Choroid plexus epithelial cell (primary cell): ENCODE measurements at regions not wholly inside any gene's neighbourhood (a gene's known extent, or its start where the extent isn't known, plus 50 kb on each side); places are given as distances from the start of the nearest gene placed in this dataset.
A peak's percentile ranks its signal among the peaks of the same experiment; 100 is the strongest.

ENCODE experiments used
- DNase-seq: peaks from one replicate; pipeline ENCODE4 v3.0.0-alpha.2; 2010; ENCODE audit warnings: low read depth
- H3K4me3 ChIP-seq: 2 replicates; pipeline ENCODE4 v1.5.1; 2011; ENCODE audit warnings: low read depth, mild to moderate bottlenecking, control low read depth, low read length, moderate library complexity
- CTCF ChIP-seq: conservative IDR thresholded peaks from 2 replicates; pipeline ENCODE4 v1.5.1; 2011; ENCODE audit warnings: low read depth, mild to moderate bottlenecking, control low read depth, inconsistent platforms, low read length, moderate library complexity

- no peak for DNase-seq
- no peak for TF ChIP-seq CTCF
- no peak overlapping the region for H3K4me3 ChIP-seq
Measured at GRCh38 chr12:64976131-64976530, 145.0 kb downstream of the WIF1 start.

- no peak for DNase-seq
- H3K4me3 ChIP-seq: no peak overlapping the region
- TF ChIP-seq CTCF: no peak
Measured at GRCh38 chr12:64983771-64984278, 137.3 kb downstream of the WIF1 start.

GRCh38 chr12:64991121-64991611 is 129.9 kb downstream of the WIF1 start:
- TF ChIP-seq CTCF: no peak
- H3K4me3 ChIP-seq: no peak overlapping the region
- DNase-seq: no peak

GRCh38 chr12:64992116-64992515 is 129.0 kb downstream of the WIF1 start:
- DNase-seq: no peak
- H3K4me3 ChIP-seq: no peak overlapping the region
- no peak for TF ChIP-seq CTCF

GRCh38 chr12:64992641-64993040 is 128.5 kb downstream of the WIF1 start:
- H3K4me3 ChIP-seq: no peak overlapping the region
- TF ChIP-seq CTCF: no peak
- no peak for DNase-seq

GRCh38 chr12:64993461-64993860 is 127.6 kb downstream of the WIF1 start:
- H3K4me3 ChIP-seq: no peak overlapping the region
- no peak for DNase-seq
- TF ChIP-seq CTCF: no peak

GRCh38 chr12:64995816-64996215 is 125.3 kb downstream of the WIF1 start:
- DNase-seq: peak; percentile 7
- H3K4me3 ChIP-seq: no peak overlapping the region
- no peak for TF ChIP-seq CTCF
